ENCODE measurements at regions not wholly inside any gene's neighbourhood (a gene's known extent, or its start where the extent isn't known, plus 50 kb on each side); places are given as distances from the start of the nearest gene placed in this dataset.

DNA sequence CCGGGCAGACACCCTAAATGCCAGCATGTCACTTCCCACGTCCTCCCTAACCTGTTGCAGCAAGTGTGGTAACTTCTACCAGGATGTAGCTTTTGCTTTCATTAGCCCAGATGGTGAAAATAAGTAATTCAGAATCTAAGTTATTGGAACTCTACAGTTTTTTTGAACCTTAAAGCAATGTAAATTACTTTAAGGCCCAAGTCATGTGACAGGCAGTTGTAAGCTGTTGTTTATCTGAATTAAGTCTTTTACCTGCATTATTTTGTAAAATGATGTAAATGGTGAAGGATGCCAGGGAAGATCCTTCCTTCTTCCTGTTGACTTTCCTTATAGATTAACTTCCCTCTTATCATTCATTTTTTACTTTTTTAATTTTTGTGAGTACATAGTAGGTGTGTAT is 670.2 kb downstream of the SEMA5A start:
- ChIA-PET RAD21 (ENCODE audit: low non-redundant PET in 1 of 2, low total read pairs in 2 of 2, uncharacterized antibody in 2 of 2, unreplicated experiment in 2 of 2) (no interaction called here), POLR2A (no interaction called here), CTCF (no interaction called here)
- no peak for TF ChIP-seq FOSL1 (IDR thresholded peaks at IDR 0.05; ENCODE audit: low read depth)
- Histone ChIP-seq H3K79me2 (ENCODE audit: insufficient read depth, low read length) (no peaks in the 10 kb centered on the region), H2AFZ (ENCODE audit: low read depth, low read length, poor library complexity, severe bottlenecking) (no peak overlapping the region), H3K4me2 (ENCODE audit: low read length) (no peak overlapping the region), H3K9me2 (ENCODE audit: insufficient read depth) (no peaks in the 10 kb centered on the region), H3K27me3 (ENCODE audit: insufficient read depth, low read length) (no peaks in the 10 kb centered on the region), H3K27ac (ENCODE audit: low read depth, low read length) (no peak overlapping the region), H3K4me1 (ENCODE audit: control insufficient read depth in 1 of 2, insufficient read depth in 2 of 2, low read length in 2 of 2) (no peaks in the 10 kb centered on the region), H3K9ac (ENCODE audit: low read length) (no peak overlapping the region), H3K4me3 (replicated peaks in 1 of 2; ENCODE audit: low read depth in 1 of 2, low read length in 2 of 2) (no peak overlapping the region), H4K20me1 (ENCODE audit: insufficient read depth) (no peaks in the 10 kb centered on the region), H3K9me3 (ENCODE audit: control insufficient read depth in 1 of 2, insufficient read depth in 1 of 2, low read depth in 1 of 2, low read length in 2 of 2) (peaks cover 0 to 7% of the 10 kb centered on the region in 2 experiments; a peak in 2 of 4 replicates), H3K36me3 (ENCODE audit: control insufficient read depth in 1 of 2, insufficient read depth in 2 of 2, low read length in 2 of 2) (no peaks in the 10 kb centered on the region)
- BruUV-seq (replicated peaks): no TSS peak
- intact Hi-C loops (cut with micrococcal nuclease): no loop called here
- ATAC-seq (no peak), DNase-seq (ENCODE audit: low read depth, low spot score) (no peak)

DNA sequence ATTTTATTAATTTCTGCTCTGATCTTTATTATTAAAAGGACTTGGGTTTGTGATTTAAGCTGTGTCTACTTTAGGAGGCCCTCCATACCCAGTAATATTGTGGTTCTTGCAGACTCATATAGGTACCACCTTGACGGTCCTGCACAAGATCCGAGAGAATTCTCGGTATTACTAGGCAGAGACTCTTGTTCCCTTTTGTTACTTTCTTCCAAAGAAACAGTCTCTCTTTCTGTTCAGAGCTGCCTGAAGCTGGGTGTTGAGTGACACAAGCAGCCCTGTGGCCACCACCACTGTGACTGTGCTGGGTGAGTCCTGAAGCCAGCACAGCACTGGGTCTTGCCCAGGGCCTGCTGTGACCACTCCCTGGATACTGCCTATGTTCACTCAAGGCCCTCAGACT is 666.6 kb downstream of the SEMA5A start:
- Histone ChIP-seq H3K4me2 (ENCODE audit: low read length) (no peak overlapping the region), H3K9me3 (ENCODE audit: control insufficient read depth in 1 of 2, insufficient read depth in 1 of 2, low read depth in 1 of 2, low read length in 2 of 2) (peaks cover 11% of the 10 kb centered on the region in 2 experiments; a peak in 3 of 4 replicates), H3K4me3 (replicated peaks in 1 of 2; ENCODE audit: low read depth in 1 of 2, low read length in 2 of 2) (no peak overlapping the region), H3K27me3 (ENCODE audit: insufficient read depth, low read length) (no peaks in the 10 kb centered on the region), H4K20me1 (ENCODE audit: insufficient read depth) (no peaks in the 10 kb centered on the region), H3K9me2 (ENCODE audit: insufficient read depth) (no peaks in the 10 kb centered on the region), H2AFZ (ENCODE audit: low read depth, low read length, poor library complexity, severe bottlenecking) (no peak overlapping the region), H3K36me3 (ENCODE audit: control insufficient read depth in 1 of 2, insufficient read depth in 2 of 2, low read length in 2 of 2) (no peaks in the 10 kb centered on the region), H3K79me2 (ENCODE audit: insufficient read depth, low read length) (no peaks in the 10 kb centered on the region), H3K9ac (ENCODE audit: low read length) (no peak overlapping the region), H3K4me1 (ENCODE audit: control insufficient read depth in 1 of 2, insufficient read depth in 2 of 2, low read length in 2 of 2) (no peaks in the 10 kb centered on the region), H3K27ac (ENCODE audit: low read depth, low read length) (no peak overlapping the region)
- no peak for ATAC-seq
- POLR2A ChIA-PET: no interaction called here
- CTCF ChIA-PET: no interaction called here
- BruUV-seq (replicated peaks): no TSS peak
- intact Hi-C loops (cut with micrococcal nuclease): no loop called here
- RAD21 ChIA-PET (ENCODE audit: low non-redundant PET in 1 of 2, low total read pairs in 2 of 2, uncharacterized antibody in 2 of 2, unreplicated experiment in 2 of 2): no interaction called here
- DNase-seq (ENCODE audit: low read depth, low spot score): no peak
- TF ChIP-seq EGR1 (IDR thresholded peaks at IDR 0.05; ENCODE audit: low read depth): no peak
- no peak for TF ChIP-seq FOSL1 (IDR thresholded peaks at IDR 0.05; ENCODE audit: low read depth)
- TF ChIP-seq POLR2A (IDR thresholded peaks at IDR 0.05; ENCODE audit: borderline replicate concordance, extremely low read depth, insufficient read depth, insufficient read length): no peak
- TF ChIP-seq, protein P1, sequence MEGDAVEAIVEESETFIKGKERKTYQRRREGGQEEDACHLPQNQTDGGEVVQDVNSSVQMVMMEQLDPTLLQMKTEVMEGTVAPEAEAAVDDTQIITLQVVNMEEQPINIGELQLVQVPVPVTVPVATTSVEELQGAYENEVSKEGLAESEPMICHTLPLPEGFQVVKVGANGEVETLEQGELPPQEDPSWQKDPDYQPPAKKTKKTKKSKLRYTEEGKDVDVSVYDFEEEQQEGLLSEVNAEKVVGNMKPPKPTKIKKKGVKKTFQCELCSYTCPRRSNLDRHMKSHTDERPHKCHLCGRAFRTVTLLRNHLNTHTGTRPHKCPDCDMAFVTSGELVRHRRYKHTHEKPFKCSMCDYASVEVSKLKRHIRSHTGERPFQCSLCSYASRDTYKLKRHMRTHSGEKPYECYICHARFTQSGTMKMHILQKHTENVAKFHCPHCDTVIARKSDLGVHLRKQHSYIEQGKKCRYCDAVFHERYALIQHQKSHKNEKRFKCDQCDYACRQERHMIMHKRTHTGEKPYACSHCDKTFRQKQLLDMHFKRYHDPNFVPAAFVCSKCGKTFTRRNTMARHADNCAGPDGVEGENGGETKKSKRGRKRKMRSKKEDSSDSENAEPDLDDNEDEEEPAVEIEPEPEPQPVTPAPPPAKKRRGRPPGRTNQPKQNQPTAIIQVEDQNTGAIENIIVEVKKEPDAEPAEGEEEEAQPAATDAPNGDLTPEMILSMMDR (IDR thresholded peaks at IDR 0.05 in 2 of 3, conservative IDR thresholded peaks at IDR 0.05 in 1 of 3; ENCODE audit: borderline replicate concordance in 1 of 3, insufficient read depth in 1 of 3, low read depth in 2 of 3, low read length in 2 of 3): no peak
- TF ChIP-seq ZNF274 (IDR thresholded peaks at IDR 0.05; ENCODE audit: low read depth, low read length): no peak
- no peak for TF ChIP-seq RAD21 (IDR thresholded peaks at IDR 0.05; ENCODE audit: low read depth)
- no peak for TF ChIP-seq EZH2phosphoT487 (IDR thresholded peaks at IDR 0.05; ENCODE audit: borderline replicate concordance)
- no peak for TF ChIP-seq JUND (IDR thresholded peaks at IDR 0.05)
- TF ChIP-seq, protein P2, sequence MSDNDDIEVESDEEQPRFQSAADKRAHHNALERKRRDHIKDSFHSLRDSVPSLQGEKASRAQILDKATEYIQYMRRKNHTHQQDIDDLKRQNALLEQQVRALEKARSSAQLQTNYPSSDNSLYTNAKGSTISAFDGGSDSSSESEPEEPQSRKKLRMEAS (IDR thresholded peaks at IDR 0.05): no peak
- TF ChIP-seq SRF (IDR thresholded peaks at IDR 0.05; ENCODE audit: low read depth): no peak
